ENCODE measurements at regions not wholly inside any gene's neighbourhood (a gene's known extent, or its start where the extent isn't known, plus 50 kb on each side); places are given as distances from the start of the nearest gene placed in this dataset.
"Not testable (repeated sequence)": the region's sequence is repeated elsewhere in the genome, so short reads cannot be mapped to it uniquely, and the experiment has no call there.

DNA sequence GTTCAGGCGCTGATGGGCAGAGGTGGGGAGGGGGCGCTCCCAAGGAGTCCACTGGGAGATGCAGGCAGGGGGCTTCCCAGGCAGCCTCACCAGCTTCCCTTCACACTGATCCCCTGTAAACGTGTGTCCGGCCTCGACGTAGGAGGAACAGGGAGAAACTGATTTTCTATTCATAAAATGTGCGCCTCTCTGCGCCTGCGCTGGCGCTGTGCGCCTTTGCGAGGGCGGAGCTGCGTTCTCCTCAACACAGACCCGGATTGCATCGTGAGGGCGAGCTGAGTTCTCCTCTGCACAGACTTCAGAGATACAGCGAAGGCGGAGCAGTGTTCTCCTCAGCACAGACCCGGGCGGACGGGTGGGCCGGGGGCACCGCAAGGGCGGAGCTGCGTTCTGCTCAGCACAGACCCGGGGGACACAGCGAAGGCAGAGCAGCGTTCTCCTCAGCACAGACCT, 259.1 kb downstream of the GOLGA6L6 start:
- DNase-seq; H3K36me3 ChIP-seq (ENCODE audit: low read depth, low read length); H2AFZ ChIP-seq (ENCODE audit: low read length); CTCF ChIA-PET; H3F3A ChIP-seq (ENCODE audit: low read length, unreplicated experiment); H3K4me1 ChIP-seq (ENCODE audit: insufficient read depth, low read length); BruUV-seq (replicated peaks); H3K27ac ChIP-seq (ENCODE audit: low read length); ATAC-seq; H3K79me2 ChIP-seq (ENCODE audit: low read length); intact Hi-C loops (cut with micrococcal nuclease); H3K4me3 ChIP-seq (ENCODE audit: low read length); POLR2A ChIA-PET (ENCODE audit: unreplicated experiment); H3K27me3 ChIP-seq (ENCODE audit: low read length); H3K9me2 ChIP-seq (replicated peaks; ENCODE audit: low read length); H4K20me1 ChIP-seq (ENCODE audit: low read length); H3K4me2 ChIP-seq (ENCODE audit: low read length); H3K9ac ChIP-seq (ENCODE audit: low read length): not testable (repeated sequence)
- H3K9me3 ChIP-seq (ENCODE audit: low read length) = peaks cover 38% of the 10 kb centered on the region

GRCh38 chr15:20281567-20282275, 259.9 kb downstream of the GOLGA6L6 start:
- H3K4me2 ChIP-seq (ENCODE audit: low read length); H3K79me2 ChIP-seq (ENCODE audit: low read length); H3K4me1 ChIP-seq (ENCODE audit: insufficient read depth, low read length); DNase-seq; intact Hi-C loops (cut with micrococcal nuclease); H2AFZ ChIP-seq (ENCODE audit: low read length); H3K36me3 ChIP-seq (ENCODE audit: low read depth, low read length); H3K27ac ChIP-seq (ENCODE audit: low read length); H3K4me3 ChIP-seq (ENCODE audit: low read length); POLR2A ChIA-PET (ENCODE audit: unreplicated experiment); H3K9ac ChIP-seq (ENCODE audit: low read length); H4K20me1 ChIP-seq (ENCODE audit: low read length); CTCF ChIA-PET; H3F3A ChIP-seq (ENCODE audit: low read length, unreplicated experiment); H3K27me3 ChIP-seq (ENCODE audit: low read length); H3K9me2 ChIP-seq (replicated peaks; ENCODE audit: low read length); ATAC-seq; BruUV-seq (replicated peaks): not testable (repeated sequence)
- H3K9me3 ChIP-seq (ENCODE audit: low read length) = peaks cover 43% of the 10 kb centered on the region

- Histone ChIP-seq H3K9me3 (ENCODE audit: low read length) (peaks cover 47% of the 10 kb centered on the region), H3K79me2 (ENCODE audit: low read length) (no peaks in the 10 kb centered on the region), H3K27me3 (ENCODE audit: low read length) (no peaks in the 10 kb centered on the region), H3F3A (ENCODE audit: low read length, unreplicated experiment) (no peaks in the 10 kb centered on the region), H3K9me2 (replicated peaks; ENCODE audit: low read length) (no peaks in the 10 kb centered on the region), H2AFZ (ENCODE audit: low read length) (no peak overlapping the region), H3K27ac (ENCODE audit: low read length) (no peak overlapping the region), H3K4me1 (ENCODE audit: insufficient read depth, low read length) (no peaks in the 10 kb centered on the region), H3K36me3 (ENCODE audit: low read depth, low read length) (no peaks in the 10 kb centered on the region), H4K20me1 (ENCODE audit: low read length) (no peaks in the 10 kb centered on the region), H3K9ac (ENCODE audit: low read length) (no peak overlapping the region), H3K4me3 (ENCODE audit: low read length) (no peak overlapping the region), H3K4me2 (ENCODE audit: low read length) (no peak overlapping the region)
- DNase-seq = no peak
- CTCF ChIA-PET = no interaction called here
- POLR2A ChIA-PET (ENCODE audit: unreplicated experiment) = no interaction called here
- ATAC-seq = no peak
- TF ChIP-seq EZH2phosphoT487 (IDR thresholded peaks at IDR 0.05; ENCODE audit: borderline replicate concordance, low read length) (no peak), EZH2 (IDR thresholded peaks at IDR 0.05; ENCODE audit: low read length, unreplicated experiment) (no peak)
- TF ChIP-seq, protein P1, sequence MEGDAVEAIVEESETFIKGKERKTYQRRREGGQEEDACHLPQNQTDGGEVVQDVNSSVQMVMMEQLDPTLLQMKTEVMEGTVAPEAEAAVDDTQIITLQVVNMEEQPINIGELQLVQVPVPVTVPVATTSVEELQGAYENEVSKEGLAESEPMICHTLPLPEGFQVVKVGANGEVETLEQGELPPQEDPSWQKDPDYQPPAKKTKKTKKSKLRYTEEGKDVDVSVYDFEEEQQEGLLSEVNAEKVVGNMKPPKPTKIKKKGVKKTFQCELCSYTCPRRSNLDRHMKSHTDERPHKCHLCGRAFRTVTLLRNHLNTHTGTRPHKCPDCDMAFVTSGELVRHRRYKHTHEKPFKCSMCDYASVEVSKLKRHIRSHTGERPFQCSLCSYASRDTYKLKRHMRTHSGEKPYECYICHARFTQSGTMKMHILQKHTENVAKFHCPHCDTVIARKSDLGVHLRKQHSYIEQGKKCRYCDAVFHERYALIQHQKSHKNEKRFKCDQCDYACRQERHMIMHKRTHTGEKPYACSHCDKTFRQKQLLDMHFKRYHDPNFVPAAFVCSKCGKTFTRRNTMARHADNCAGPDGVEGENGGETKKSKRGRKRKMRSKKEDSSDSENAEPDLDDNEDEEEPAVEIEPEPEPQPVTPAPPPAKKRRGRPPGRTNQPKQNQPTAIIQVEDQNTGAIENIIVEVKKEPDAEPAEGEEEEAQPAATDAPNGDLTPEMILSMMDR (conservative IDR thresholded peaks at IDR 0.05; ENCODE audit: low read depth, low read length) = no peak
- intact Hi-C loops (cut with micrococcal nuclease) = no loop called here
- no TSS peak for BruUV-seq (replicated peaks)
These were observed 260.6 kb downstream of the GOLGA6L6 start for GRCh38 chr15:20280933-20281463.

GRCh38 chr15:20280141-20280932, 261.3 kb downstream of the GOLGA6L6 start:
- intact Hi-C loops (cut with micrococcal nuclease); H3K4me2 ChIP-seq (ENCODE audit: low read length); H3K9me2 ChIP-seq (replicated peaks; ENCODE audit: low read length); DNase-seq; CTCF ChIA-PET; H3K27ac ChIP-seq (ENCODE audit: low read length); H3K36me3 ChIP-seq (ENCODE audit: low read depth, low read length); H4K20me1 ChIP-seq (ENCODE audit: low read length); BruUV-seq (replicated peaks); H3K4me3 ChIP-seq (ENCODE audit: low read length); H3F3A ChIP-seq (ENCODE audit: low read length, unreplicated experiment); ATAC-seq; H3K79me2 ChIP-seq (ENCODE audit: low read length); H3K27me3 ChIP-seq (ENCODE audit: low read length); POLR2A ChIA-PET (ENCODE audit: unreplicated experiment); H2AFZ ChIP-seq (ENCODE audit: low read length); H3K9ac ChIP-seq (ENCODE audit: low read length); H3K4me1 ChIP-seq (ENCODE audit: insufficient read depth, low read length): not testable (repeated sequence)
- H3K9me3 ChIP-seq (ENCODE audit: low read length) = peaks cover 48% of the 10 kb centered on the region

DNA sequence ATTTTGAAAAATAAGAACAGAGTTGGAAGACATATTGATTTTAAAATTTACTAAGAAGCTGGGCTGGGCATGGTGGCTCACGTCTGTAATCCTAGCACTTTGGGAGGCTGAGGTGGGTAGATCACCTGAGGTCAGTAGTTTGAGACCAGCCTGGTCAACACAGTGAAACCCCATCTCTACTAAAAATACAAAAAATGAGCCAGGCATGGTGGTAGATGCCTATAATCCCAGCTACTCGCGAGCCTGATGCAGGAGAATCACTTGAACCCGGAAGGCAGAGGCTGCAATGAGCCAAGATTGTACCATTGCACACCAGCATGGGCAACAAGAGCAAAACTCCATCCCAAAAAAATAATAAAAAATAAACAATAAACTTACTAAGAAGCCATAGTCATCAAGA, 262.5 kb downstream of the GOLGA6L6 start:
- POLR2A ChIA-PET (ENCODE audit: unreplicated experiment); H3K4me2 ChIP-seq (ENCODE audit: low read length); CTCF ChIA-PET; H3K27ac ChIP-seq (ENCODE audit: low read length); H4K20me1 ChIP-seq (ENCODE audit: low read length); H3K9me2 ChIP-seq (replicated peaks; ENCODE audit: low read length); H2AFZ ChIP-seq (ENCODE audit: low read length); BruUV-seq (replicated peaks); H3K4me1 ChIP-seq (ENCODE audit: insufficient read depth, low read length); H3K9ac ChIP-seq (ENCODE audit: low read length); H3K4me3 ChIP-seq (ENCODE audit: low read length); intact Hi-C loops (cut with micrococcal nuclease); H3F3A ChIP-seq (ENCODE audit: low read length, unreplicated experiment); DNase-seq; H3K79me2 ChIP-seq (ENCODE audit: low read length); H3K27me3 ChIP-seq (ENCODE audit: low read length); ATAC-seq; H3K36me3 ChIP-seq (ENCODE audit: low read depth, low read length): not testable (repeated sequence)
- H3K9me3 ChIP-seq (ENCODE audit: low read length) = peaks cover 37% of the 10 kb centered on the region
